EH (cell line): ENCODE measurements at regions not wholly inside any gene's neighbourhood (a gene's known extent, or its start where the extent isn't known, plus 50 kb on each side); places are given as distances from the start of the nearest gene placed in this dataset.
"Not testable (repeated sequence)": the region's sequence is repeated elsewhere in the genome, so short reads cannot be mapped to it uniquely, and the experiment has no call there.

Experiments
- DNase-seq: peaks from one replicate; pipeline ENCODE4 v3.0.0-alpha.2; 2015; ENCODE audit warnings: low read depth

DNA sequence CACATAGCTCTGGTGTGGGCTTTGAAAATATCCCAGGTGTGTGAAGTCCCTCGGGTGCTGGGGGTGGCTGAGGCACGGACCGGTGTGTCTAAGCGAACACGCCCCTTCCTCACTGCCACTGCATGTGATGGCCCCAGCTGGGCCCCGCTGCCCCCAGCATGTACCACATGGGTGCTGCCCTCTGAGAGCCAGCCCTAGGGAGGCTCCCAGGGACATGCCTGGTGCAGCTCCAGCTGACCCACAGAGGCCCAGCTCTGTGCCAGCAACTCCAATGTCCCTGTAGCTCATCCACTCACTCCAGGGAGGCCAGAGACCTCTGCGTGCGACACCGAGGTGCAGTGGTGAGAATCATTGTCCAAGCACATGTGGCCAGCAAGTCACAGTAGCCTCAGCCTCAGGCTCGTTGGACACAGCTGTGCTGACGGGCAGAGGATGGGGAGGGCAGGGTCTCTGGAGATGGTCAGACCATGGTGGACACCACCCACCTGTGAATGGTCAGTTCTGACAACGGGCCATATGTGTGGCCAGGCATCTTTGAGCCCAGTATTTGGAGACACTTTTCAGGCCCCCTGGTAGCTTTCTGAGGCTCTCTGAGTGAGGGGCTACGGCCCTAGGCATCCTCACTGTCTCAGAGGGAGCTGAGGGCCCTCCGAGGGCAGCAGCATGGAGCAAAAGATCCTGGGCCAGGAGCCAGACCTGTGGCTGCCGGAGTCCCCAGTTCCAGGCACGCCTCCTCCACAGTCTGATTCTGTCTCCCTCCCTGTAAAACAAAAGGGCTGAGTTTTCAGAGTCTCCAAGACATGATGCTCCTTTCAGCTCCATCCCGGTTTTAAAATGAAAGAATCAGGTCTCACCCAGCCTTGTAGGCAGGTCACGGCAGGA, 220.7 kb downstream of the NDUFA10 start:
- no peak for DNase-seq

GRCh38 chr2:239803766-239804115, 221.4 kb downstream of the NDUFA10 start:
- DNase-seq = no peak

- DNase-seq = no peak
Measured at GRCh38 chr2:239803102-239803765, 221.9 kb downstream of the NDUFA10 start.

GRCh38 chr2:239802185-239802649, 222.9 kb downstream of the NDUFA10 start:
- no peak for DNase-seq

- no peak for DNase-seq
Measured at GRCh38 chr2:239801404-239802184, 223.5 kb downstream of the NDUFA10 start.

DNA sequence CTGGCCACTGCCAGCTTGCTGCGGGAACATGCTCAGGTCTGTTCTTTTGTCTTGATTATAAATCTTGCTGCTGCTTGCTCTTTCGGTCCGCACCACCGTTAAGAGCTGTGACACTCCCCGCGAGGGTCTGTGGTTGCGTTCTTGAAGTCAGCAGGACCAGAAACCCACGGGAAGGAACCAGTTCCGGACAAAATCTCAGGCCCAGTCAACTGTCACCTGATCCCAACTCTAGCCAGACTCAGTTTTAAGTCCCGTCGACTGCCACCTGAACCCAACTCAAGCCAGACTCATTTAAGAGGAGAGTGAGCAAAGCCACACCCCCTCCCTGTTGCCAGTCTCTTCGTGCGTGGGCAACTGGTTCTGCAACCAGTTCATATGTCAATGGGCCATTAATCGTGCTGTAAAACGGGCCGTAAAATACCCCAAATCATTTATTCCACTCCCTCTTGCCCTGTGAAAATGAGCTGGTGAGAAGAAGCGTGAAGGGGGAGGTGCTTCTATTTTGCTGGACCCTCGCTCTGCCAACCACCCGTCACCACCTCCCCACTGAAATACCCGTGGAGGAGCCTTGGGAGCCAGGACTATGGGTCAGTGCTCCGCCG, 224.3 kb downstream of the NDUFA10 start:
- DNase-seq = no peak

DNA sequence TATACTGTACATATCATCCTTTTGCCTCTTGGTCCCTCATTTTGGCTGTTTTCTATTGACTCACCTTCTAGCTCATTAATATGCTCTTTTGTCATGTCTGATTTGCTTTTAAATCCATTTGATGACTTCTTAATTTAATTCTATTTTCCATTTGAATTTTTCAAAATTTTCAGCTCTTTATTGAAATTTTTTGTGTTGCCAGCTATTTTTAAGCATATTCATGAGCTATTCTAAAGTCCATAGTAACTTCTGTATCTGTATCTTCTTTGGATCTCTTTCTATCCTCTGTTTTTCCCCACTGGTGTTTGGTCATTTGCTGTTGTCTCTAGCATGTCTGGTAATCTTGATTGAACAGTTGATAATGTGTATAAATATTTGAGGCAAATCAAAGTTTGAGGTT, 227.8 kb downstream of the NDUFA10 start:
- no peak for DNase-seq

GRCh38 chr2:239795761-239796160, 229.4 kb downstream of the NDUFA10 start:
- not testable (repeated sequence) for DNase-seq

- DNase-seq = no peak
Measured at GRCh38 chr2:239793836-239794235, 231.3 kb downstream of the NDUFA10 start.

DNA sequence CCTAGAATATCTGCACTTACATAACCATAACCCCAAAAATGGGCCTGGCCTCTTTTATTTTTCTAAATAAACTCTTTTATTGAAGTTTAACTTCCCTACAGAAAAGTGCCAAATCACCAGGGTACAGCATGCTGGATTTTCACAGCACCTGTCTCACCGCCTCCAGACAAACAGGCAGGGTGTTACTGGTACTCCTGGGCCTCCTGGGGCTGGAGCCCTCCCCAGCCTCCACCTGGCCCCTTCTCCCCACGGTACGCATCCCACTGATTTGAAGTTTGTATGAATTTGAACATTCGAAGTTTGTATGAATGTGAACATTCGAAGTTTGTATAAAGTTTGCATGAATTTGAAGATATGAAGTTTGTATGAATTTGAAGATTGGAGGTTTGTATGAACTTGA, 232.1 kb downstream of the NDUFA10 start:
- no peak for DNase-seq

DNA sequence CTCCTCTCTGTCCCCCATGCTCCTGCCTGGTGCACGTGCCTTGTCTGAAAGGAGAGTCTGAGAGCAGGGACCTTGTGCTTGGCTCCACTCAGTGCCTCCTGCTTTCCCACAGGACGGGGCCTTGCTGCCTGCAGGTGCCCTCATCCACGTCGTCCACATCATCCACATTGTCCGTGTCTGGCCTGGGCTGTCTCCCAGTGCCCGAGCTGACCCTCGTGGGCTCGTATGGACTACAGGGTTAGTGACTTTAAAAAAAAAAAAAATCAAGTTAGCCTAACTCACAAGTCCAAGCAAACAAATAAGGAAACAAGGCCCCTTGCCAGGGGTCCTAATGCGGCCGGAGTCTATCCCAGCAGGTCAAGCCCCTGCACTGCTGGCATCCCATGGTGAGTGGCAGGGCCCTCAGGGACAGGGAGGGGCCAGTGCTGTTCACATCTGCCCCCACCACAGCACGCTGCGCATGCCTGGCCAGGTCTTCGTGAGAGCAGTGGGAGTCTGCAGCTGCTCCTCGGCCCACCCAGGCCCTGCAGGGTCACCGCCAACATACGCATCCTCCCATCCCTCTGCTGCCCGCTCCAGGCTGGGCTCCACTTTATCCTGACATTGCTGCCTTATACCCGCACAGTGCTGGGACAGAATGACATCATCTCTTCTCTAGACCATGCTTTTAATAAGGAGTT, 232.6 kb downstream of the NDUFA10 start:
- DNase-seq = no peak

DNA sequence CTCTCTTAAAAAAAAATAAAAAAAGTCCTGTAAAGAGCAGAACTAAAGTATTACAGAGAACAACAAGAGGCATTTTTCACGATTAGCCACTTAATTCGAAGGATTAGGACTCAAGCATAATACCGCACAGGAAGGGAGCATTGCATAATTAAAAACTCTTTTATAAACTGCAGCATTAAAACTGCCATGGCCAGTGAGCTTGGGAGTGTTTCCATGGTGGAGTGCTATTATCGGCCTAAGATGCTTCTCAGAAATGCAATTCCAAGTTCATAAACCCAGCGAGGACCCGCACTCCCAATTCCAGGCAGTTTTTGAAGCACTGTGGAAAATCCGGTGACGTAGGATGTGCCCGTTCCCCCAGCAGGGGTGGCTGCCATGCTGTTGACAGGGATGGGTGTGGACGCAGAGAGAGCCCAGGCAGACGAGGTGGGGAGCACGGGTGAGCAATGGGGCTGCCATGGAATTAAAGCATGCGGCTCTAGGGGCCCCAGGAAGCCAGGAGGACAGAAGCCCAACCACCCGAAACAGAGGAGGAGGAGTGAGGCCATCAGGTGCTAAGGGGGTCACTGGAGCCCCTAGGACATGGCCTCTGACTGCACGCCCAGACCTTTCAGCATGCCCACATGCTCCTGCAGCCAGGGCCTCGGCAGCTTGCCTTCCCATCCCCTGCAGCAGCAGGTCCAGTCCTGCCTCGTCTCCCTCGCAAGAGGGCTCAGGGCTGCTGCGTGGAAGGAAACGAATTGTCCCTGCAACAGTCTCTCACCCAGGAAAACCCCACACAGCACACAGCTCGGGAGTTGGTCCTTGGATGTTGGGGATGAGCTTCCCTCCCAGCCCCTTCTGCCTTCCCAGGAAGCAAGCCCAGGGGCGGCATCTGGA, 233.4 kb downstream of the NDUFA10 start:
- no peak for DNase-seq

DNA sequence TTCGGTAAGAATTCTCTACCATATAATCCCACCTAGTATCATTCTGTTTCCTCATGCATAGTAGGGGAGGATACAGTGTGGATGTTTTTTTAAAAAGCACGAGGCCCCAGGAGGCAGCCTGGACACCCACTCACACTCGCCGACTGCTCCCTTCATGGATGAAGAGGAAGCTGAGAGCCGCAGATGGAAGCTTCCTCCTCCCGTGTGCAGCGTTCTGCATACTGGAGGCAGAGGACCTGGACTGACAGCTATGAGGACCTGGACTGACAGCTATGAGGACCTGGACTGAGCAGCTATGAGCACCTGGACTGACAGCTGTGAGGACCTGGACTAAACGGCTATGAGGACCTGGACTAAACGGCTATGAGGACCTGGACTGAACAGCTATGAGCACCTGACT, 234.4 kb downstream of the NDUFA10 start:
- DNase-seq = no peak

GRCh38 chr2:239790313-239790712, 234.8 kb downstream of the NDUFA10 start:
- no peak for DNase-seq

DNA sequence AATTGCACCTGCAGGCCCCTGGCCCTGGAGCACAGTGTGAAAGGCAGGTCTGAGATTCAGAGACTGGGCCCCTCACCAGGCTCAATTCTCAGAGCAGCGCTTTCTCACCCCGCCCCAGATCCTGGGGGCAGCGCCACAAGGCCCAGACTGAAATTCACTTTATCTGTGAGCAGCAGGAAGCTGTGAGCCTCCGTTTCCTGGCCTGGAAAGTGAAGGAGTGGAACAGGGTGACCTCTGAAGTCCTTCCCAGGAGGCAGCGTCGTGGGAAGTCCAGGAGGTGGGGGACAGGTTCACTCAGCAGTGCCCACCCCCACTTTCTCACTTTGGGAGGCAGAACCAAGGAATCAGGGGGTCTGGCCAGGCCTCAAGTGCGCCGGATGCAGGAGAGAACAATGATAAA, 235.4 kb downstream of the NDUFA10 start:
- no peak for DNase-seq

DNA sequence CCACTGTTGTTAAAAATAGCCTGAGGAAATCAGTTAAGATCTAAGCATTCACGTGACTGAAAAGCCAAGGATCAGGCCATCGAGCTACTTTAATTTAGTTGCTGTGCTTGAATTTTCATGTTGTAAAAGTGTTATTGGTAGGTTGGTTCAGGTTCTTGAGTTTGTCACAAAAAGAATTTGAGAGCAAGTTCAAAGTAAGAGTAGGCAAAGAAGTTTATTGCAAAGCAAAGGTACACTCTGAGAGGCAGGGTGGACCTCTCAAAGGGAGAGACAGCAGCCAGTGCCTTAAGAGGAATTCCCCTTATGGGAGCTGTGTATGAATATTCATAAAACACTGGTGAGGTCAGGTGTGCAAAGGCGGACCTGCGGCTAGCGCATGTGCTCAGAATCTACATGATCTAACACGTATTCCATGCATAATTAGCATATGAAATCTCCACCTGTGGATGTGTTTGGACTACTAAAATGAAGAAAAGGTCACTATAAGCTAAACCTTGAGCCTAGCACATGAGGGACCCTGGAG, 236.5 kb downstream of the NDUFA10 start:
- no peak for DNase-seq

DNA sequence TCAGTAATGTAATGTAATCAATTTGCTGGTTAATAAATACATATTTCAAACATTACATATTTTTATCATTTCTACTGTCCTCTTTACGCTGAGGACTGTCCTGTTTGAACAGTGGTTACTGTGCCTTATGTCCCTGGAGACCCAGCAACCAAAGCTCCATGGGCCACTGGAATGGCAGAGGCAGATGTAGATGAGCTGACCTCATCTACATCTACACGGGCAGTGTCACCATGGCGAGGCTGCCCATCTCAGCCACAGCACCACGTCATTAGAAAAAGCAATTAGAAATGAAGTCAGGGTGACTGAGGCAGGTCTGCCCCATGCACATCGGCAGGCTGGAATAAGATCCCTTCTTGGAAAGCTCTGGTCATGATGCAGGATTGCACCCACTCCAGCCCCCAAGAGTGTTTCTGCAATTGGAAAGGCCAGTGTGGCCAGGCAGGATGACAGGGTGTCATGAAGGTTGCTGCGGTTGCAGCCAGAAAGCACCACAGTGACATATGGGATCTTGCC, 237.5 kb downstream of the NDUFA10 start:
- no peak for DNase-seq

DNA sequence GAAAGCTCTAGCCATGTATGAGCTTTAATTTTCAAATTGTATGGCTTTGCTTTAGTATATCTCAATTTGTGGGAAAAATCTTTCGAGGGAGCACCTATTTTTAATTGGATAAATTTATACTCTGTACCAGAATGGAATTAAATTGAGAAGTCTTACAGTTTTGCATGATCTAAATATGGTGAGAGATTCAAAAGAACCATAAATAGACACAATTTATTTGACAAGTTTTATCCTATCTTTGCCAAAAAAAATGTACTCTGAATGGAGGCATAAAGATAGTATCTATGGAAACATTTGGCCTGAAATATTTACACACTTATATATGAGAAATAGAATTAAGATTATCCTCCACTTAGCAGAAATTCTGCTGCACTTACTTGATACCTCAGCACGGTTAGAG, 238.4 kb downstream of the NDUFA10 start:
- no peak for DNase-seq

- DNase-seq = no peak
Measured at GRCh38 chr2:239781454-239781853, 243.7 kb downstream of the NDUFA10 start.
